Fibroblast of the aortic adventitia (primary cell): ENCODE measurements at regions not wholly inside any gene's neighbourhood (a gene's known extent, or its start where the extent isn't known, plus 50 kb on each side); places are given as distances from the start of the nearest gene placed in this dataset.

Source experiments
- DNase-seq: peaks from one replicate; pipeline ENCODE4 v3.0.0-alpha.2; 2010; ENCODE audit warnings: low read depth
- H3K4me3 ChIP-seq: 2 replicates; pipeline ENCODE4 v1.5.1; 2011; ENCODE audit warnings: low read depth, mild to moderate bottlenecking, control low read depth, low read length, moderate library complexity
- CTCF ChIP-seq: IDR thresholded peaks from 2 replicates; pipeline ENCODE4 v1.5.1; 2011; ENCODE audit warnings: mild to moderate bottlenecking, low read length, control low read depth, inconsistent platforms; ENCODE audit not compliant: insufficient read depth

DNA sequence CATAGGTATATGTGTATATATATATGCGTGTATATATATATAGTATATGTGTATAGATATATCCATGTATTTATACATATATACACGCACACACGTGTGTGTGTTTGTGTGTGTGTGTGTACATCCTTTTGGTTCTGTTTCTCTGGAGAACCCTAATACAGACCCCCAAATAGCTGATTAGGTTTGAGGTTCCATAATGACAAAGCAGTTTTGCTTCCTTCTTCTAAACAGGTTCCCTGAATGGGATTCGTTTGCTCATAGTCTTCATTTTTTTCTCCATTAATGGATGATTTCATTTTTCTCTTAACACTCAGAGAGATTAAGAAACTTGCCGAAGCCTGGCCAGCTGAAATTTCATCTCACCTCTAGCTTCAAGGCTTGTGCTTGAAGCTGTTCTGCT is 234.0 kb upstream of the BCOR start:
- no peak for TF ChIP-seq CTCF
- no peak for DNase-seq
- no peak overlapping the region for H3K4me3 ChIP-seq

DNA sequence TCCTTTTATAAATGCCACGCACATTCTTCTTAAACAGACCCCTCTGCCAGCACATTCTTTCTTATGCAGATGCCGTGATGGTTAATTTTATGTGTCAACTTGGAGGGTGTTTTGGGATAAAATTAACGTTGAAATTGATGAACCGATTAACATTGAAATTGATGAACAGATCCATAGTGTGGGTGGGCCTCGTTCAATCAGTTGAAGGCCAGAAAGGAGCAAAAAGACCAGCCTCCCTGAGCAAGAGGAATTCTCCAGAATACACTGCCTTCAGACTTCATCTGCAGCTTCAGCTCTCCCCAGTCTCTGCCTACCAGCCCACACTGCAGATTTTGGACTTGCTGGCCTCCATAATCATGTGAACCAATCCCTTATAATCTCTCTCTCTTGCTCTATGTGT is 233.6 kb upstream of the BCOR start:
- H3K4me3 ChIP-seq, result no peak overlapping the region
- TF ChIP-seq CTCF, result no peak
- no peak for DNase-seq

- H3K4me3 ChIP-seq, result no peak overlapping the region
- no peak for TF ChIP-seq CTCF
- no peak for DNase-seq
These were observed 231.9 kb upstream of the BCOR start for GRCh38 chrX:40329616-40330015.

DNA sequence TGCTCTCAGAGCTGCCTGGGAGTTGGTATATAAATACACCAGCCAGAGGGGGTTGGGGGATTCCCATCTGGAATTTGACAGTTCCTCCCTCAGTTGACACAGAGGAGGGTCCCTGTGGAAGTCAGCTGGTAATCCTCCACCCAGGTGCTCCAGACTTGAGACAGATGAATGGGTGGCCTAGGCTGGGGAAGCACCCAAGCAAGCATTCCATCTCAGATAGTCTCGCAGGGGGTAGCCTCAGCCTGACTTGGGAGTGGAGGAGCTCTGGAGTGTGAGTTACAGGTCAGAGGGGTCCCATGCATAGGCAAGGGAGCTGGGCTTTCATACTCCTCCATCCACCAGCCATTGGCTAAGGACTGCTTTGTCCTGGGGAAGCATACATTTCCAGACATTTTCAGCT is 229.3 kb upstream of the BCOR start:
- no peak for DNase-seq
- no peak overlapping the region for H3K4me3 ChIP-seq
- no peak for TF ChIP-seq CTCF

DNA sequence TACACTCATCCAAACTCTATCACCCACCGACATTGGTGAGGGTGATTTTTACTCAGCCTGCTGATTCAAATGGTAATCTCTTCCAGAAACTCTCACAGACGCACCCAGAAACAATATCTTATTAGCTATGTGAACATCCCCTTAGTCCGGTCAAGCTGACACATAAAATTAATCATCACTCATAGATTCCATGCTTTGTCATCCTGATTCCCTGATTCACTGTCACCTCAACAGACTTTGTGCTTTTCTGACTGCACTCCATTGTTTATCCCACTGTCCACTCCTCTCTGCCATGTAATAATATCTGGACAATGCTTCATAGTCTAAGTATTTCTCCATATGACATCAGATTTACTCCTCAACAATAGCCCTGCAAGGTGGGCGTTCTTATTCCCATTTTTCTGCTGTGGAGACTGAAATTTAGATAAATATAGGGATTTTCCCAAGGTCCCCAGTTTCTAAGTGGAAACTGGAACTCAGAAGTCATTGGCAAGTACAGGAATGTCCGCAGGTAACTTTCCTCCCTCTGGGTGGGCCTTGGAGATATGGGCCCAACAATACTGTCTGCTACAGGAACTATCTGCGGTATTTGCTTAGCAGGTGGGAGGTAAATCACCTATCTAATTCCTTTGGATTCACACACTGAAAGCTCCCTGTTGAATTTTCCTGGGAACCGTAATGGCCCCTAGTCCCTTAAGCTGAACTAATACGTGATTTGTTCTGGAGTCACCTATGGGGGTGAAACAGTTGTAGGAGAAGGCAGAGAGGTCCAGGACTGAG is 228.6 kb upstream of the BCOR start:
- H3K4me3 ChIP-seq, result no peak overlapping the region
- TF ChIP-seq CTCF, result no peak
- peak; percentile 2 for DNase-seq

DNA sequence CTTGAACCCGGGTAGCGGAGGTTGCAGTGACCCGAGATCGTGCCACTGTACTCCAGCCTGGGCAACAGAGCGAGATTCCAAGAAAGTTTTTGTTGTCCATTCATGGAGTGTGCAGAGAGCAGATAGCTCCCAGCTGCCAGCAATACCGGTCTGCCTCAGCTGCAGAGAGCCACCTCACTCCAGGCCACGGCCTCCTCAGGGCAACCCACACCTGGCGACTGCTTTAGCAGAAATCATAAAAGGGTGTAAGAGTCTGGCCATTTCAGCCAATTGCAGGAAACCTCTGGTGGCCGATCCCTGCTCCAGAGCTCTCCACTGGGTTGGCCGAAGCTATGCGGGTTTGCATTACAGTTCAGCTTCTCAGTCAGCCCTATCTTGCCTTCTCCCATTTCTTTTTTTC is 227.4 kb upstream of the BCOR start:
- no peak overlapping the region for H3K4me3 ChIP-seq
- DNase-seq, result no peak
- no peak for TF ChIP-seq CTCF

GRCh38 chrX:40323977-40324376 is 226.2 kb upstream of the BCOR start:
- TF ChIP-seq CTCF, result no peak
- no peak for DNase-seq

More at GRCh38 chrX:40323977-40324376, 226.2 kb upstream of the BCOR start:
- no peak overlapping the region for H3K4me3 ChIP-seq
